HL-60 (cell line): ENCODE measurements at regions not wholly inside any gene's neighbourhood (a gene's known extent, or its start where the extent isn't known, plus 50 kb on each side); places are given as distances from the start of the nearest gene placed in this dataset.

ENCODE experiments used
- DNase-seq, 2 experiments: peaks; one replicate each; pipeline ENCODE4 v3.0.0-alpha.2; 2010 to 2020; ENCODE audit warnings: low read depth in 1 of 2, low spot score in 1 of 2
- H3K27ac ChIP-seq: fragments of 250-450 bp; sonication (Bioruptor Pico); replicated peaks from 2 replicates; pipeline ENCODE4 v1.5.1; 2020; ENCODE audit warnings: mild to moderate bottlenecking, moderate library complexity
- H3K27me3 ChIP-seq: fragments of 250-450 bp; sonication (Bioruptor Pico); 2 replicates; pipeline ENCODE4 v1.5.1; 2021; ENCODE audit warnings: mild to moderate bottlenecking, moderate library complexity; ENCODE audit not compliant: insufficient read depth, poor library complexity, severe bottlenecking
- H3K4me3 ChIP-seq: replicated peaks from 2 replicates; pipeline ENCODE4 v1.5.1; 2011; ENCODE audit warnings: mild to moderate bottlenecking, control low read depth, low read length; ENCODE audit not compliant: insufficient read depth
- CTCF ChIP-seq: IDR thresholded peaks from one replicate; pipeline ENCODE4 v1.5.1; 2011; ENCODE audit warnings: low read length, control low read depth, inconsistent platforms; ENCODE audit not compliant: insufficient read depth
- GABPA ChIP-seq: IDR thresholded peaks from 2 replicates; pipeline ENCODE4 v1.6.1; 2012; ENCODE audit warnings: low read depth
- POLR2AphosphoS5 ChIP-seq: IDR thresholded peaks from 2 replicates; pipeline ENCODE4 v1.6.1; 2012; ENCODE audit warnings: low read depth
- REST ChIP-seq: IDR thresholded peaks from 2 replicates; pipeline ENCODE4 v1.6.1; 2012; ENCODE audit warnings: low read depth; ENCODE audit not compliant: insufficient replicate concordance
- SPI1 ChIP-seq: IDR thresholded peaks from 2 replicates; pipeline ENCODE4 v1.6.1; 2012; ENCODE audit warnings: low read depth, mild to moderate bottlenecking, borderline replicate concordance

- H3K27ac ChIP-seq = no peak overlapping the region
- TF ChIP-seq SPI1 = no peak
- TF ChIP-seq POLR2AphosphoS5 = no peak
- no peak for TF ChIP-seq GABPA
- no peak for TF ChIP-seq REST
- TF ChIP-seq CTCF = no peak
- DNase-seq = no peak
- no peaks in the 10 kb centered on the region for H3K27me3 ChIP-seq
- no peak overlapping the region for H3K4me3 ChIP-seq
Observed at GRCh38 chrY:15458426-15458825, 934.1 kb downstream of the NLGN4Y start.

- TF ChIP-seq REST (no peak), GABPA (no peak), SPI1 (no peak), CTCF (no peak), POLR2AphosphoS5 (no peak)
- DNase-seq = no peak
- Histone ChIP-seq H3K27ac (no peak overlapping the region), H3K4me3 (no peak overlapping the region), H3K27me3 (no peaks in the 10 kb centered on the region)
Observed at GRCh38 chrY:15465880-15466279, 941.6 kb downstream of the NLGN4Y start.

- no peak for DNase-seq
Observed at GRCh38 chrY:15466891-15467290, 942.6 kb downstream of the NLGN4Y start.

More at GRCh38 chrY:15466891-15467290, 942.6 kb downstream of the NLGN4Y start:
- no peak overlapping the region for H3K4me3 ChIP-seq
- no peak for TF ChIP-seq REST
- TF ChIP-seq CTCF = no peak
- TF ChIP-seq SPI1 = no peak
- no peak for TF ChIP-seq GABPA
- no peak overlapping the region for H3K27ac ChIP-seq
- H3K27me3 ChIP-seq = no peaks in the 10 kb centered on the region
